HG03469 (cell line): ENCODE measurements at regions not wholly inside any gene's neighbourhood (a gene's known extent, or its start where the extent isn't known, plus 50 kb on each side); places are given as distances from the start of the nearest gene placed in this dataset.
"Not testable (repeated sequence)": the region's sequence is repeated elsewhere in the genome, so short reads cannot be mapped to it uniquely, and the experiment has no call there.

Experiments
- ATAC-seq: cut with Tn5 transposase; IDR thresholded peaks from one replicate; pipeline ENCODE4 v1.9.1; 2021; ENCODE audit warnings: mild to moderate bottlenecking, moderate library complexity, moderate number of reproducible peaks; ENCODE audit not compliant: unreplicated experiment

- ATAC-seq = no peak
These were observed 140.6 kb upstream of the CDK6 start for GRCh38 chr7:92976931-92977330.

- ATAC-seq = no peak
These were observed 137.6 kb upstream of the CDK6 start for GRCh38 chr7:92973974-92974373.

- ATAC-seq = no peak
These were observed 136.9 kb upstream of the CDK6 start for GRCh38 chr7:92973293-92973731.

- no peak for ATAC-seq
These were observed 136.1 kb upstream of the CDK6 start for GRCh38 chr7:92972441-92972840.

- no peak for ATAC-seq
These were observed 132.7 kb upstream of the CDK6 start for GRCh38 chr7:92969061-92969460.

GRCh38 chr7:92968502-92968901 is 132.1 kb upstream of the CDK6 start:
- peak; percentile 81 for ATAC-seq

GRCh38 chr7:92967238-92967637 is 130.9 kb upstream of the CDK6 start:
- ATAC-seq = no peak

- no peak for ATAC-seq
These were observed 127.8 kb upstream of the CDK6 start for GRCh38 chr7:92964141-92964540.

GRCh38 chr7:92963566-92963965 is 127.2 kb upstream of the CDK6 start:
- no peak for ATAC-seq

GRCh38 chr7:92961961-92962360 is 125.6 kb upstream of the CDK6 start:
- no peak for ATAC-seq

- ATAC-seq = no peak
These were observed 120.2 kb upstream of the CDK6 start for GRCh38 chr7:92956575-92956974.

GRCh38 chr7:92955081-92955480 is 118.7 kb upstream of the CDK6 start:
- no peak for ATAC-seq

GRCh38 chr7:92953657-92954056 is 117.3 kb upstream of the CDK6 start:
- ATAC-seq = no peak

- no peak for ATAC-seq
These were observed 113.4 kb upstream of the CDK6 start for GRCh38 chr7:92949748-92950147.

GRCh38 chr7:92945840-92946239 is 109.5 kb upstream of the CDK6 start:
- no peak for ATAC-seq

GRCh38 chr7:92944633-92945032 is 108.3 kb upstream of the CDK6 start:
- ATAC-seq = no peak

- ATAC-seq = not testable (repeated sequence)
These were observed 106.3 kb upstream of the CDK6 start for GRCh38 chr7:92942706-92943105.

- ATAC-seq = no peak
These were observed 103.4 kb upstream of the CDK6 start for GRCh38 chr7:92939666-92940360.

GRCh38 chr7:92934096-92934495 is 97.7 kb upstream of the CDK6 start:
- no peak for ATAC-seq

- ATAC-seq = no peak
These were observed 96.1 kb upstream of the CDK6 start for GRCh38 chr7:92932450-92932849.

- no peak for ATAC-seq
These were observed 94.0 kb upstream of the CDK6 start for GRCh38 chr7:92930404-92930803.

- ATAC-seq = no peak
These were observed 90.3 kb upstream of the CDK6 start for GRCh38 chr7:92926697-92927044.
